GM23248 (cell line): ENCODE measurements at regions not wholly inside any gene's neighbourhood (a gene's known extent, or its start where the extent isn't known, plus 50 kb on each side); places are given as distances from the start of the nearest gene placed in this dataset.

Experiments used
- DNase-seq: peaks from one replicate; pipeline ENCODE4 v3.0.0-alpha.2; 2015
- H2AFZ ChIP-seq: fragments of 200-600 bp; sonication (generic); 2 replicates; pipeline ENCODE4 v1.6.1; 2016; ENCODE audit warnings: antibody characterized with exemption
- H3F3A ChIP-seq: fragments of 200-600 bp; sonication (generic); 2 replicates; pipeline ENCODE4 v1.6.1; 2016; ENCODE audit warnings: mild to moderate bottlenecking, antibody characterized with exemption, mixed run types; ENCODE audit not compliant: insufficient read depth
- H3K27ac ChIP-seq: fragments of 200-600 bp; sonication (generic); 2 replicates; pipeline ENCODE4 v1.5.1; 2016; ENCODE audit warnings: mild to moderate bottlenecking
- H3K27me3 ChIP-seq: fragments of 200-600 bp; sonication (generic); replicated peaks from 2 replicates; pipeline ENCODE4 v1.6.1; 2016; ENCODE audit warnings: mild to moderate bottlenecking; ENCODE audit not compliant: insufficient read depth
- H3K36me3 ChIP-seq: fragments of 200-600 bp; sonication (generic); 2 replicates; pipeline ENCODE4 v1.6.1; 2016; ENCODE audit warnings: low read depth, mild to moderate bottlenecking
- H3K4me1 ChIP-seq: fragments of 200-600 bp; sonication (generic); 2 replicates; pipeline ENCODE4 v1.6.1; 2016; ENCODE audit warnings: mild to moderate bottlenecking; ENCODE audit not compliant: insufficient read depth
- H3K4me2 ChIP-seq: fragments of 200-600 bp; sonication (generic); one replicate; pipeline ENCODE4 v1.6.1; 2016; ENCODE audit warnings: mild to moderate bottlenecking; ENCODE audit not compliant: unreplicated experiment
- H3K4me3 ChIP-seq: fragments of 200-600 bp; sonication (generic); 2 replicates; pipeline ENCODE4 v1.5.1; 2016; ENCODE audit warnings: mild to moderate bottlenecking
- H3K79me2 ChIP-seq: fragments of 200-600 bp; sonication (generic); 2 replicates; pipeline ENCODE4 v1.6.1; 2016; ENCODE audit warnings: mild to moderate bottlenecking; ENCODE audit not compliant: insufficient read depth
- H3K9ac ChIP-seq: fragments of 200-600 bp; sonication (generic); 2 replicates; pipeline ENCODE4 v1.6.1; 2016; ENCODE audit warnings: mild to moderate bottlenecking
- H3K9me2 ChIP-seq: fragments of 200-600 bp; sonication (generic); 2 replicates; pipeline ENCODE4 v1.6.1; 2016; ENCODE audit warnings: mixed run types, mild to moderate bottlenecking, moderate library complexity; ENCODE audit not compliant: insufficient read depth
- H3K9me3 ChIP-seq: fragments of 200-600 bp; sonication (generic); one replicate; pipeline ENCODE4 v1.6.1; 2017; ENCODE audit warnings: low read depth
- H4K20me1 ChIP-seq: fragments of 200-600 bp; sonication (generic); 2 replicates; pipeline ENCODE4 v1.6.0; 2016; ENCODE audit not compliant: insufficient read depth
- EZH2 ChIP-seq: fragments of 200-600 bp; sonication (generic); IDR thresholded peaks from 2 replicates; pipeline ENCODE4 v1.6.1; 2018; ENCODE audit warnings: antibody characterized with exemption, mild to moderate bottlenecking; ENCODE audit not compliant: insufficient read depth, poor library complexity, severe bottlenecking
- EZH2phosphoT487 ChIP-seq: fragments of 200-600 bp; sonication (generic); IDR thresholded peaks from 2 replicates; pipeline ENCODE4 v1.6.1; 2018; ENCODE audit warnings: antibody characterized with exemption, moderate library complexity, mild to moderate bottlenecking, low read depth; ENCODE audit not compliant: insufficient read depth
- WGBS, 2 experiments: methylation state at CpG; one replicate each; pipeline ENCODE4 v1.1.6; 2015 to 2017; ENCODE audit warnings: low lambda C conversion rate in 2 of 2, low coverage in 1 of 2; ENCODE audit errors: missing lambda C conversion rate in 2 of 2; 5-methylcytosine and 5-hydroxymethylcytosine counted together
- in situ Hi-C: fragments of 300-500 bp; cut with MboI; formaldehyde crosslinking; loops from 2 replicates; pipeline ENCODE4 v1.15.0; 2020

- Histone ChIP-seq H3K9ac (no peak overlapping the region), H4K20me1 (no peaks in the 10 kb centered on the region), H3K27me3 (no peaks in the 10 kb centered on the region), H3K79me2 (no peaks in the 10 kb centered on the region), H3K36me3 (no peaks in the 10 kb centered on the region), H3K4me3 (no peak overlapping the region), H3K4me2 (no peak overlapping the region), H2AFZ (no peak overlapping the region), H3K27ac (no peak overlapping the region), H3F3A (no peaks in the 10 kb centered on the region), H3K4me1 (peaks cover 11% of the 10 kb centered on the region; the same call in 1 of the 2 replicates), H3K9me2 (no peaks in the 10 kb centered on the region; the same call in 1 of the 2 replicates), H3K9me3 (no peaks in the 10 kb centered on the region)
- in situ Hi-C loops, result loop anchor here (25.0 kb wide), 1 partner anchor 458 kb away; no protein-coding TSS in a partner anchor
- TF ChIP-seq EZH2, result no peak
- no peak for TF ChIP-seq EZH2phosphoT487
- DNase-seq, result peak; percentile 23
- 62 to 68% methylated on average over 4 of the region's 4 CpGs for WGBS, 2 experiments
Observed at GRCh38 chr7:94245500-94245899, 149.2 kb upstream of the COL1A2 start.

GRCh38 chr7:94247970-94248369 is 146.7 kb upstream of the COL1A2 start:
- H3F3A ChIP-seq, result no peaks in the 10 kb centered on the region
- TF ChIP-seq EZH2phosphoT487 (no peak), EZH2 (no peak)
- H3K4me2 ChIP-seq, result no peak overlapping the region
- no peaks in the 10 kb centered on the region for H3K79me2 ChIP-seq
- peaks cover 6% of the 10 kb centered on the region; the same call in 1 of the 2 replicates for H3K4me1 ChIP-seq
- no peak overlapping the region for H2AFZ ChIP-seq
- no peak for DNase-seq
- H4K20me1 ChIP-seq, result no peaks in the 10 kb centered on the region
- H3K9ac ChIP-seq, result no peak overlapping the region
- in situ Hi-C loops, result loop anchor here (25.0 kb wide), 1 partner anchor 461 kb away; no protein-coding TSS in a partner anchor
- no peaks in the 10 kb centered on the region for H3K36me3 ChIP-seq
- no peaks in the 10 kb centered on the region; the same call in 1 of the 2 replicates for H3K9me2 ChIP-seq
- H3K9me3 ChIP-seq, result no peaks in the 10 kb centered on the region
- no peaks in the 10 kb centered on the region for H3K27me3 ChIP-seq
- no peak overlapping the region for H3K27ac ChIP-seq
- H3K4me3 ChIP-seq, result no peak overlapping the region

GRCh38 chr7:94249631-94250030 is 145.1 kb upstream of the COL1A2 start:
- in situ Hi-C loops, result loop anchor here (25.0 kb wide), 1 partner anchor 462 kb away; no protein-coding TSS in a partner anchor
- Histone ChIP-seq H3K27ac (no peak overlapping the region), H3K4me2 (no peak overlapping the region), H3K9ac (no peak overlapping the region), H4K20me1 (no peaks in the 10 kb centered on the region), H3K9me2 (no peaks in the 10 kb centered on the region), H3K4me3 (no peak overlapping the region), H3K4me1 (peaks cover 5% of the 10 kb centered on the region; the same call in 1 of the 2 replicates), H3K27me3 (no peaks in the 10 kb centered on the region), H2AFZ (no peak overlapping the region), H3K79me2 (no peaks in the 10 kb centered on the region), H3K9me3 (no peaks in the 10 kb centered on the region), H3K36me3 (no peaks in the 10 kb centered on the region), H3F3A (no peaks in the 10 kb centered on the region)
- 84 to 87% methylated on average over 3 of the region's 3 CpGs for WGBS, 2 experiments
- no peak for DNase-seq
- TF ChIP-seq EZH2phosphoT487 (no peak), EZH2 (no peak)

DNA sequence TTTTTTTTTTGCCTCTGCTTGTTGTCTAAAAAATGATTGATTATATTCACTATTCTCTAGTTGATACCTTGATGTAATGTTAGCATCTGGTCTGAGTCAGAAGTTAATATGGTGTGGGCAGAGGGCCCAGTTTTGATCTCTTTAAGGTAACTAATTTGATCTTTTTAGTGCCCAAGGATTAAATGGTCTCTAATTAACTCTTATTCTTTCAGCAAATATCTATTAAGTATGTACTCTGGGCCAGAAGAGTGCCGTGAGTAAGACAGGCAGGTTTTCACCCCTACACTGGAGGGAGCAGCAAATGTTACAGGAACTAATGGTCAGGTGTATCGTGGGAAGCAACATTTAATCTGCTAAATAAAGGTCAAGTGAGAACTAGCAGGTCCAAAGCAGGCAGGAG is 144.6 kb upstream of the COL1A2 start:
- Histone ChIP-seq H3K27ac (no peak overlapping the region), H3K36me3 (no peaks in the 10 kb centered on the region), H3K9me2 (no peaks in the 10 kb centered on the region), H3K4me3 (no peak overlapping the region), H3K4me2 (no peak overlapping the region), H2AFZ (no peak overlapping the region), H3K4me1 (no peaks in the 10 kb centered on the region), H3K27me3 (no peaks in the 10 kb centered on the region), H3F3A (no peaks in the 10 kb centered on the region), H3K9ac (no peak overlapping the region), H4K20me1 (no peaks in the 10 kb centered on the region), H3K79me2 (no peaks in the 10 kb centered on the region), H3K9me3 (no peaks in the 10 kb centered on the region)
- no peak for DNase-seq
- 63 to 75% methylated on average over 2 of the region's 2 CpGs for WGBS, 2 experiments
- no peak for TF ChIP-seq EZH2
- no peak for TF ChIP-seq EZH2phosphoT487
- in situ Hi-C loops, result no loop called here

DNA sequence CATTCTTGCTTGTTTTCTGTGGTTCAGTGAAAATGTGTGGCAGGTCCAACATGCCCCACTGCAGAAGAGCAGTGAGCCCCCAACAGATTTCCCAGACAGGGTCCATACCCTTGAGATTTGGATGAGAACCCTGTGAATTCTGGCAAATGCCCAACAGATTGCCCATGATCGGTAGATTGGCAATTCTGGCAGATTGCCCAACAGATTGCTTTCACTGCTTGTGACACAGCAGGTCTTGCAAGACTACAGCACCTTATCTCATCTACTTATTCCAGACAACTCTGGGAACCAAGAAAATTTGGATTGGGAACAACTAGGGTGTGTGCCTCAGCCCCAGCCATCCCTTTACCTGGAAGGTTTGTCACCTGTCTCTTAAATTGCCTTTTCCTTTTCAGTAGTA is 143.7 kb upstream of the COL1A2 start:
- in situ Hi-C loops, result no loop called here
- H3F3A ChIP-seq, result no peaks in the 10 kb centered on the region
- H3K9me2 ChIP-seq, result no peaks in the 10 kb centered on the region
- no peak overlapping the region for H2AFZ ChIP-seq
- DNase-seq, result no peak
- no peak for TF ChIP-seq EZH2phosphoT487
- TF ChIP-seq EZH2, result no peak
- no peak overlapping the region for H3K27ac ChIP-seq
- H4K20me1 ChIP-seq, result no peaks in the 10 kb centered on the region
- no peak overlapping the region for H3K9ac ChIP-seq
- H3K36me3 ChIP-seq, result no peaks in the 10 kb centered on the region
- 53 to 57% methylated on average over 1 of the region's 1 CpG for WGBS, 2 experiments
- no peaks in the 10 kb centered on the region for H3K79me2 ChIP-seq
- H3K4me2 ChIP-seq, result no peak overlapping the region
- no peaks in the 10 kb centered on the region for H3K9me3 ChIP-seq
- H3K4me1 ChIP-seq, result no peaks in the 10 kb centered on the region
- H3K27me3 ChIP-seq, result no peaks in the 10 kb centered on the region
- H3K4me3 ChIP-seq, result no peak overlapping the region
